HL-60 (cell line): ENCODE measurements at regions not wholly inside any gene's neighbourhood (a gene's known extent, or its start where the extent isn't known, plus 50 kb on each side); places are given as distances from the start of the nearest gene placed in this dataset.

ENCODE experiments used
- CTCF ChIP-seq: IDR thresholded peaks from one replicate; pipeline ENCODE4 v1.5.1; 2011; ENCODE audit warnings: low read length, control low read depth, inconsistent platforms; ENCODE audit not compliant: insufficient read depth
- POLR2AphosphoS5 ChIP-seq: IDR thresholded peaks from 2 replicates; pipeline ENCODE4 v1.6.1; 2012; ENCODE audit warnings: low read depth
- REST ChIP-seq: IDR thresholded peaks from 2 replicates; pipeline ENCODE4 v1.6.1; 2012; ENCODE audit warnings: low read depth; ENCODE audit not compliant: insufficient replicate concordance
- SPI1 ChIP-seq: IDR thresholded peaks from 2 replicates; pipeline ENCODE4 v1.6.1; 2012; ENCODE audit warnings: low read depth, mild to moderate bottlenecking, borderline replicate concordance

- TF ChIP-seq CTCF: no peak
- no peak for TF ChIP-seq POLR2AphosphoS5
- TF ChIP-seq SPI1: no peak
- TF ChIP-seq REST: no peak
Measured at GRCh38 chr5:125587631-125588030, 835.6 kb upstream of the GRAMD2B start.
